Neural cell (in vitro differentiated cells): ENCODE measurements at regions not wholly inside any gene's neighbourhood (a gene's known extent, or its start where the extent isn't known, plus 50 kb on each side); places are given as distances from the start of the nearest gene placed in this dataset.

Experiments used
- CTCF ChIP-seq: fragments of 450-650 bp; IDR thresholded peaks from 2 replicates; pipeline ENCODE4 v1.5.1; 2014; ENCODE audit warnings: antibody characterized with exemption, mild to moderate bottlenecking, moderate library complexity; ENCODE audit not compliant: poor library complexity, severe bottlenecking
- EP300 ChIP-seq: fragments of 450-650 bp; conservative IDR thresholded peaks from 2 replicates; pipeline ENCODE4 v1.6.1; 2014; ENCODE audit warnings: antibody characterized with exemption, mild to moderate bottlenecking, moderate library complexity; ENCODE audit not compliant: poor library complexity, severe bottlenecking
- EZH2 ChIP-seq: fragments of 200-600, 300-800 bp; shearing (Covaris generic), sonication (generic); IDR thresholded peaks from 2 replicates; pipeline ENCODE4 v1.6.1; 2014; ENCODE audit warnings: antibody characterized with exemption, low read length, borderline replicate concordance, mild to moderate bottlenecking; ENCODE audit not compliant: insufficient read depth, poor library complexity, severe bottlenecking
- REST ChIP-seq: IDR thresholded peaks from 2 replicates; pipeline ENCODE4 v1.6.1; 2012; ENCODE audit warnings: borderline replicate concordance

GRCh38 chr10:57955076-57955475, 312.6 kb downstream of the IPMK start:
- TF ChIP-seq CTCF: no peak
- no peak for TF ChIP-seq EZH2
- TF ChIP-seq EP300: no peak
- TF ChIP-seq REST: no peak
